Occipital lobe (tissue), 1 donor: ENCODE measurements at regions not wholly inside any gene's neighbourhood (a gene's known extent, or its start where the extent isn't known, plus 50 kb on each side); places are given as distances from the start of the nearest gene placed in this dataset.
A peak's percentile ranks its signal among the peaks of the same experiment; 100 is the strongest.

ENCODE experiments used
- DNase-seq: peaks from one replicate; lab custom pipeline; 2025; lab: John Stamatoyannopoulos, UW

DNA sequence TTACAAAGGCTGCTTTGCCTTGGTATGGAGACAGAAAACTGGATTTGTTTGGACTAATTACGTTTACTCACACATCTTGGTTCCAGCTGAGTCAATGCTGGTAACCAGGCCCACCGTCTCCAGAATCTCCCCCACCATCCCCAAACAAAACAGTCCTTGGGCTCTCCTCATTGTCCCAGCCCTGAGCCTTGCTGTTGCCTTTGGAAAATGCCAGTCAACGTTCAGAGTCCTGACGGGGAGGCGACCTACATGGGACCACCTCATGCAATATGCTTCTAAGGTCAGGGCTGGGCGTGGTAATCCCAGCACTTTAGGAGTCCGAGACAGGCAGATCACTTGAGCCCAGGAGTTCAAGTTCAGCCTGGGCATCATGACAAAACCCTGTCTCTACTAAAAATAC, 85.2 kb upstream of the IQSEC1 start:
- DNase-seq = no peak

DNA sequence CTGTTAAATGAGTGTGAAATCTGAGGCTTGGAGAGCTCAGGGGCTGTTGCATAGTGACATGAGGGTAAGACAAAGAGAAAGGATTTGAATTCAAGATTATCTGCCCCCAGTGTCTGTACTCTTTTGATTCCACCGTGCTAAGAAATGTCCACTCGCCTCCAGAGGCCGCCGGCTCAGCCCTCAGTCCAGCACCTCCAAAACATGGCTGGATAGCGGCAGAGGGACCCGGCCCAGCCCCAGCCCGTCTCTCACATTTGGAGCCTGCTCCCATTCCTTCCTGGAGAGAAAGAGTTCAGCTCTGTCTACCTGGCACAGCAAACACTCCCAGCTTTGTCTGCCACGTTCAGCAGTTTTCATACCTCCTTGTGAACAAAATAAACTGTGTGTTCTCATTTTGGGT, 84.8 kb upstream of the IQSEC1 start:
- DNase-seq = no peak

DNA sequence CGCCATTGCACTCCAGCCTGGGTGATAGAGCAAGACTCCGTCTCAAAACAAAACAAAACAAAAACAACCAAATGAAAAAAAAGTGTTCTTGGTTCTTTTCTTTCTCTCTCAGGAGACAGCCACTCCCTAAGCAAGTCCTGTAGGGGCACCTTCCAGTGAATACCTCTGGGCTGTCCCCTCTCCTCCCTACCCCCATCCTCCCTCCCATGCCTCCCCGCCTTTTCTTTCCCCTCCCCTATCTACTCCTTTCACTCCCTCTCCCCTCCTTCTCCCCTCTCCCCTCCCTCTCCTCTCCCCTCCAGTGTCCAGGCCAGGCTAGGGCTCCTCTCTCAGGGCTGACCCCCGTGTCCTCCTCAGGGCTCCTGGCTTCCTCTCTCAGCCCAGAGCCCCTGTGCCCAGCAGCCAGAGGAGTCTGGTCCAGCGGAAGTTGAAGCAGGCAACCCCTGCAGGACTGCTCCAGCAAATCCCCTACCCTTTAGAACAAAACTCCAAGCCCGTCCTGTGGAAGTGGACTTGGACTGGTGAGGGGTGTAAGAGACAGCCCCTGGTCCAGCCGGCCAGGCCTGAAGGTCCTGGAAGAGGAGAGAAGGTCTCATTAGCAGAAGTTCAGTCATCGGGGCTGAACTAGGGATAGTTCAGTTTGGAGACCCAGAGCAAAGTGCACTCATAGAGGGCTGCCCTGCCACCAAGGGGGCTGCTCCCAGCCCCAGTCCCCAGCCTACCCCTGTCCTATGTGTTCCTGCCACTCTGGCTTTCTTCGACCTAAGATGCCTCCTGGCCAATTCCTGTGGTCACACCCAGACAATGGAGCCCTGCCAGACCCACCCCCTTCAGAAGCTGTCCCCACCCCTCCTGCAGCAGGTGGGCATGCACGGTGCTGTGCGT, 79.8 kb upstream of the IQSEC1 start:
- no peak for DNase-seq

DNA sequence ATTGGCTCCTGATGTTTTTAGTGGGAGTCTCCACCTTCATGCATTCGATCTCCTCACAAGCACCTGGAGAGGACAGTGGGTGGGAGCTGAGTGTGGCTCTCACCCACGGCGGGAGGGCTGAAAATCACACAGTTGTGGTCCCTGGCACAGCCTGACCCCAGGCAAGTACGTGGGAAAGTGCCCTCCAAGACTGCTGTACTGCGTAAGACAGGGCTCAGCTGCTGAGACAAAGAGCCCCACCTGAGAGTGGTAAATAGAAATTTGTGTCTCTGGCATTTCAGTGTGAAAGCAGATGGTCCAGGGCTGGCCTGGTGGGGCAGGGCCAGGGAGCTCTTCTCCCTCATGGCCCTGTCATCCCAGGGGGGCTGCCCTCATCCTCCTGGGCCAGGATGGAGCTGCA, 77.4 kb upstream of the IQSEC1 start:
- no peak for DNase-seq

DNA sequence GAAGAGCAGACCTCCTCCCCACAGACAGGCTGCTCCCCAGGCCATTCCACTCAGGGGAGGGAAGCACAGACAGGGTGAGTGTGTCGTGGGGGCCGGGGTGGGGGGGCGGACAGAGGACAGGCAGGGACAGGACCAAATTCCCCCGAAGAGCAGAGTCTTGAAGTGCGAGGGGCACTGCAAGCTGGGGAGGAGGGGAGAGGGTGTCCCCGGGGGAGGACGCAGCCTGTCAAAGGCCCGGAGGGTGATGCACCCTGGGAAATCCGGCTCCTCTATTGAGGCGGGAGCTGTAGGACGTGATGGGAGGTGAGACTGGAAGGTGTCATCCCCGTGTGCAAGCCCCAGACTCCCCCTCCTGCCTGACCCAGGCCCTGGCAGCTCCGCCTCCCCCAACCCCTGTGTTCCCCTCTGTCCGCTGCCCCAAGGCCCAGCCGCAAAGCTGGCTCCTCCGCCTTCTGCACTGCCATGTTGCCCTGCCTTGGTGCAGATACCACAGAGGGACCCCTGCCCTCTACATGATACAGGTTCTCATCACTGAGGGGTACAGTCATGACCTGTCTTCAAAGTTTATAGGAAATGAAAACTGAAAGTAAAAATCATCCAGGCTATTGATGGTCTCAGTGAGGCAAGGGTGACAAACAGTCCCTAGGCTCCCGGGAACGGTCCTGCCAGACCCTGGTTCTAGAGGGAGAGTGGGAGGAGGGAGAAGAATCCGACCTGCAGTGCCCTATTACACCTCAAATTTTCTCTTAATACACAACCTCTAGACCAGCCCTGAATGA, 76.3 kb upstream of the IQSEC1 start:
- no peak for DNase-seq

DNA sequence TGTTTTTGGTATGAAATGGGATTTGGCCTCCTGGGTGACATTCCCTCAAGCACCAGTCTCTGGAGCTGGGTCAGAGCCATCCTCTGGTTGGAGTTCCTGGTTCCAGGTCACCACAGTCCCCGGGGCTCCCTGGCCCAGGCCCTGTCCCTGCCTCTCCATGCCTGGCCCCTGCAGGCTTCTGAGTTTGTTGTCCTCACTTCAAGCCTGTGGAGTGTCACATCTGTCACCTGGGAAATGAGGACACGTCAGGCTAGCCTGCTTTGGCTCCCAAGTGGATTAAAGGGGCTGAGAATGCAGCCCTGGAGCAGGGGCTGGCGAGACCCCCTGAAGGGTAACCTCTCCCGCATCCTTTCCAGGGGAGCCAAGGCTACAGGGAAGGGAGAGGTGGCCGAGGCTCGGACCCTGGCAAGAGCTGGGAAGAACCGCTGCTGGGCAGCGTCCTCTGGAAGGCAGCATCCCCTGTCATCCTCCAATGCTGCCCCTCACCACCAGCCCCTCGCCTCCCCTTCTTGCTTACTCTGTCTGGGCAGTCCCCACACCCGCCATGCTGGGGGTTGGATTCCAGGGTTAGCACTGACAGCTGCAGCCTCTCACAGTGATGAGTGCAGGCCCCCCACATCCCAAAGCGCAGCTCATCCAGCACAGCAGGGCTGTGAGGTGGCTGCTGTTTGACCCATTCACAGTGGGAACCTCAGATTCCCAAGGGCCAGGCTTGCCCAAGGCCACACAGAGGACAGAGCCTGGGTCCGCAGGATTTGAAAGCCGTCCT, 75.5 kb upstream of the IQSEC1 start:
- no peak for DNase-seq

DNA sequence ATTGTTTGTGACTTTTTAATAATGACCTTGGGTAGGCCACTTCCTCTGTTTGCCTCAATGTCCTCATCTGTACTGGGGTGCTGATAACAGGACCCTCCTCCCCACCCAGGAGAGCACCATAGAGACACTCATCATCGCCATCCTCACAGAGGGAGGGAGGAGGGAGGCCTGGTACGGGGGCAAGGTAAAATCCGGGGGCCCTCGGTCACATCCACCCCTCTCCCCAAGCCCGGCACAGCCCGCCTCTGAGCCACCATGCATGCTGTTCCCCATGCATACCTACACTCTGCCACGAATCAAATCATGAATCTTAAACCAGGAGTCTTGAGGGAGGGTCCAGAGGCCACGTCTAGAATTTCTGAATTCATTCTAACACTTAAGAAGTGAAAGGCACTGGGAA, 74.9 kb upstream of the IQSEC1 start:
- DNase-seq = no peak

DNA sequence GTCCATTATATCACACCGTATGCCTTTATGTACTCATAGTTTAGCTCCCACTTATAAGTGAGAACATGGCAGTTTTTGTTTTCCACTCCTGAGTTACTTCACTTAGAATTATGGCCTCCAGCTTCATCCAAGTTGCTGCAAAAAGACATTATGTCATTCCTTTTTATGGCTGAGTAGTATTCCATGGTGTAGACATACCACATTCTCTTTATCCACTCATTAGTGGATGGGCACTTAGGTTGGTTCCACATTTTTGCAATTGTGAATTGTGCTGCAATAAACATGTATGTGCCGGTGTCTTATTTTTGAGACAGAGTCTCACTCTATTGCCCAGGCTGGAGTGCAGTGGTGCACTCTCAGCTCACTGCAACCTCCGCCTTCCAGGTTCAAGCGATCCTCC, 74.1 kb upstream of the IQSEC1 start:
- DNase-seq = no peak

DNA sequence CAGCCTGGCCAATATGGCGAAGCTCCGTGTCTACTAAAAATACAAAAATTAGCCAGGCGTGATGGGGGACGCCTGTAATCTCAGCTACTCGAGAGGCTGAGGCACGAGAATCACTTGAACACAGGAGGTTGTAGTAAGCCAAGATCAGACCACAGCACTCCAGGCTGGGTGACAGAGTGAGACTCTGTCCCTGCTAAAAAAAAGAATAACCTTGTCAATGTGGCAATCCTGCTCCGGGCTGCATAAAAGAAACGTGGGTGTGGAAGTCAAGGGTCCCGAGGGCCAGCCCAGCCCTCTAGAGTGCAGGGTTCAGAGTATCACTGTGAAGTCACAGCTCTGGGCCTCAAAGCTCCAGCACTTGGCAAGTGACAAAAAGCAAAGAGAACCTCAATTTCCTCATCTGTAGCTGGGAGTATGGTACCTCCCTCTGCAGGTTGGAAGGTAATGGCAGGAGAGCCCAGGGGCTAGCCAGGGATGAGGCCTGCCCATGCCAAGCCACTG, 73.5 kb upstream of the IQSEC1 start:
- no peak for DNase-seq

DNA sequence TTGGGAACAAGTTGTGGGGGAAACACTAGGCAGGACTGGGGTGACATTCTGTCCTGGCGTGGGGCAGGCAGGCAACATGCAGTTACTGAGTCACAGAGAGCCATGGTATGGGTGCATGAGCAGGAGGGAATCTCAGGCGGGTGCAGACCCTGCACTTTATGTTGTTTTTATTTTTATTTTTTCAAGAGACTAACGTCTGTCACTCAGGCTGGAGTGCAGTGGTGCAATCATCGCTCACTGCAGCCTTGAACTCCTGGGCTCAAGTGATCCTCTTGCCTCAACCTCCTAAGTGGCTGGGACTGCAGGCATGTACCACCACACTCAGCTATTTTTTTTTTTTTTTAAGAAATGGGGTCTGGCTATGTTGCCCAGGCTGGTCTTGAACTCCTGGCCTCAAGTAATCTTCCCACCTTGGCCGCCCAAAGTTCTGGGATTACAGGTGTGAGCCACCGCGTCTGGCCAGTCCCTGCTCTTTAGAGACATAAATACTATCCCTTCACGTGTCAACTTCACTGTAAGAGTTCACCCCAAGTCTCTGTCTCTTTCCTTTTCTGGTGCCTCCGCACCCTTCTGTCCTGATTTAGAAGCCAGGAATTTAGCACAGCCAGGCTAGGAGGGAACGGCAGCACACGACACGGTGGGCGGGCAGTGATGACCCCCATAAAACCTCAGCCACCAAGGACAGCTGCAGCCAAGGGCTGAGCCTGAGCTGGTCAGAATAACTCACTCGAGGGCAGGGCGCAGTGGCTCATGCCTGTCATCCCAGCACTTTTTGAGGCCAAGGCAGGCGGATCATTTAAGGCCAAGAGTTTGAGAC, 72.8 kb upstream of the IQSEC1 start:
- no peak for DNase-seq

DNA sequence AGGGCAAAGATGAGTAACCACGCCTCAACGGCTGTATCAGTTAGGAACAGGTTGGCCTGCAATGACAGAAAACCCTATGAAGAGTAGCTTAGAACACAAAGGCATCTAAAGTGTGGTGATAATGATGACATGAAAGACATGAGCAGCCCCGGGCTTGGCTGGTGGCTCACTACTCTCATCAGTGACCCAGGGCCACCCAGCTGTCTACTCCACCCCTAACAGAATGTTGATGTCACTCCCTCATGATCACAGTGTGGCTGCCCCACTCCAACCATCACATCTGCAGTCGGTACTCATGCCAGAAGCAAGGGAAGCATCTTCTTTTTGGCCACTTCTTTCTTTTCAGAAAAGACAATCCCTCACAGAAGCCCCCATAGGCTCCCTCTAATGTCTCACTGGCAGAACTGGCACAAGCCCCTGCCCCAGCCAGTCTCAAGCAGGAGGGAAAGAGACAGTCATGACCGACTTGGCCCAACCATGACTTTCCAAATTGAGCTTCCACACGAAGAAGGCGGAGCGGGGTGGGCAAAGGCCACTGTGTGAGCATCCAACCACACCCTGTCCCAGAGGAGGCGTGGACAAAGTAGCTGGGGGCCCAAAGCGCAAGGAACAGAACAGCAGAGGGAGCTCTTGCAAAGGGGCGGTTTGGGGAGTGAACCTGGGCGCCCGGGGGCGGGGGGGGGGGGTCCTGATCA, 72.0 kb upstream of the IQSEC1 start:
- no peak for DNase-seq

DNA sequence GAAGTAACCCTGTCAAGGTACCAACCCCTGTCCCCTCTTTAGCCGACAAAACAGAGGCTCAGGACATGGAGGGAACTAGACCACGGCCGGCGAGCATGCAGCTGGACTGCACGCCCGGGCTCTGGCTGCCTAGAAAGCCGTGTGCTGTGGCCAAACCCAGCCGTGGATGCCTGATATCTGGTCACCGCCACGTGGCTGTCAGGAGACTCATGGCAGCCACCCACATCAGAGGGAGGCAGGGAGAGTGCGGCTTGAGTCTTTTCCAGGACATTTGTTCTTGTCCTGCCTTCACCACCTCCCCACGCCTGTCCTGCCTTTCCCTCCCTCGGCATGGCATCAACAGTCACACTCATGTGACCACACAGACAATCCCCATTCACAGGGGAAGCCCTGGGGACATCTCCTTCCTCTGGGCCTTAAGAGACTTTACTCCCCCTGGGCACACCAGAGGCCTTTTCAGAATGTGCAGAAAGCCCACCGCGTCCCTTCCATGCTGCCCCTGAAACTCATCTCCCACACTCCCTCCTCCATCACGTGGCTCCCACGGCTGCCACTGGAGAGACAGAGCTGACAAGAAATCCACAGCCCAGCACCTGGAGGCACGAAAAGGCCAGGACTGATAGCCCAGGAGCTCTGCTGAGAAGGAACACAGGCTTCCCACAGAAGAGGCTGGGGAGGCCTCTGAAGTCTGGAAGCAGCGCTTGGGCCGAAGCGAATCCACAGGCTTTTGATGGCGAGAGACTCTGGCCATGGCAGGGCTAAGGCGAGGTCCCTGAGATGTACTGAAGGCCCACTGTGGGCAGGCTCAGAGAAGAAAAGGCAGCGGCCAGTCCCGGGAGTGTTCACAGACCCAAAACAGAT, 71.2 kb upstream of the IQSEC1 start:
- DNase-seq = peak; percentile 56

DNA sequence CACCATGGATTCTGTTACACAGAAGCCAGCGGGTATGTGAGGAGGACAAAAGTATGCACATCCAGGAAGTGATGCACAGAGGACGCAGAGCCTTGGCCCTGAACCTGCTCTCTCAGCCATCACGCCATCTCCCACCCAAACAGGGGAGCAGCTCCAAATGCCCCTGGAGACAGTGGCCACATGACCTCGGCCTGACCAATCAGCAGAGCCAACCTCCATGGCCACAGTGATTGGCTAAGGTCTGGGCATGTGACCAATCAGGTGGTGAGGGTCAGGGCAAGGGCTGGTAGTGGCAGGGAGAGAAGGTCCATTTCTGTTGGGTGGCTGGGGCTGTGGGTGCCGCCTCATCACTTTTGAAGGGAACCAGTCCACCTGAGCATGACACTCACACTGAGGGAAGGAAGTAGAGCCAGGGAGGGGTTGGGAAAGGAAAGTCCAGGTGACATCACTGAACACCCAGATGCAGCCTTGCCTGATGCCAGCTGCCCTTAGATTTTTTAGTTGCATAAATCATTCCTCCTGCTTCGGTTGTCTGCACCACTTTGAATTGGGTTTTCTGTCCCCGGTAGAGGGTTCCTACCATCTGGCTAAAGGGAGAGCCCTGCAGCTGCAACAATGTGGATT, 70.3 kb upstream of the IQSEC1 start:
- DNase-seq = no peak

DNA sequence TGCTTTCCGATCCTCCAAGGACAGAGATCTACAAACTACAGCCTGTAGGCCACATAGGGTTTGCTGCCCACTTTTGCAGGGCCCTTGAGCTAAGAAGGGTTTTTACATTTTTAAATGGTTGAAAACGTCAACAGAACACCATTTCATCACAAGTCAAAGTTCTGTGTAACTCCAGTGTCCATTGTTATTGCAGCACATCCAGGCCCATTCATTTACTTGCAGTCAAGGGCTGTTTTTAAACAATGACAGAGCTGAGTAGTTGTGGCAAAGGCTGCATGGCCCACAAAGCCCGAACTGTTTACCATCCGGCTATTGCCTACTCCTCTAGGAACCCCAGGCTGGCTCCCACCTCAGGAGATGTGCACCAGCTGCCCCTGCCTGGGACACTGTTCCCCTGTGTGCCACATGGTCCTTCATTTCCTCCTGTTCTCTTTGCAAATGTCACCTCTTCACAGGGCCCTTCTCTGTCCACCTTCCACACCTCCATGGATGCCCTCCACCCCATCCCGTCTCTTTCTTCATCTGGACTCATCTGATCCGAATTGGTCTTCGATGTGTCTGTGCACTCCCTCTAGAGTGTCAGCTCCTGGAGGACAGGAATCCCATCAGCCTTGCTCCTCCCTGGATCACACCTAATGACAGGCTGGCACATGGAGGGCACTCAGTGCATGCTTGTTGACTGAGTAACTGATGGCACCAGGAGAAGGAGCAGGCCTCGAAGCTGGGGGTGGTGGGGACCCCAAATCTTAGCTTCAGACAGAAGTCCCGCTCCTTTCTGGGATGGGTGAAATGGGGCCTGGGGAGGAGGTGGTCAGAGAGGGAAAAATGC, 69.5 kb upstream of the IQSEC1 start:
- DNase-seq = no peak

DNA sequence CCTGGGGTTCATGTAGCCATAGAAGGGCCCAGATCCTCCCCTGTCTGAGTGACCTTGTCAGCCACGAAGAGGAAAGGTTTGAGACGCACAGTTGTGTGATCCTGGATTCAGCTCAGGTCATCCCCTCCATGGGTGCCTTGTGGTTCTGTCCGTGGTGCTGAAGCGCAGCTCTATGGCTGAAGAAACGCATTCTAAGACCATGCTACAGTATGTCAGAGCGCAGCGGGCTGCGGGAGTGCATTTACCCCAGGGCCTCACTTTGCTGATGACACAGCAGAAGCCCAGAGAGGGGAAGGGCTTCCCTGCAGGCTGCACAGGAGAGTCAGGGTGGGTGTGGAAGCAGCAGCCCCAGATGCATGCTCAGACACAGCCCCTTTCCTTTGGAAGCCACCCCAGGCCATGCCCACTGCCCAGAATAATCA, 68.8 kb upstream of the IQSEC1 start:
- no peak for DNase-seq

DNA sequence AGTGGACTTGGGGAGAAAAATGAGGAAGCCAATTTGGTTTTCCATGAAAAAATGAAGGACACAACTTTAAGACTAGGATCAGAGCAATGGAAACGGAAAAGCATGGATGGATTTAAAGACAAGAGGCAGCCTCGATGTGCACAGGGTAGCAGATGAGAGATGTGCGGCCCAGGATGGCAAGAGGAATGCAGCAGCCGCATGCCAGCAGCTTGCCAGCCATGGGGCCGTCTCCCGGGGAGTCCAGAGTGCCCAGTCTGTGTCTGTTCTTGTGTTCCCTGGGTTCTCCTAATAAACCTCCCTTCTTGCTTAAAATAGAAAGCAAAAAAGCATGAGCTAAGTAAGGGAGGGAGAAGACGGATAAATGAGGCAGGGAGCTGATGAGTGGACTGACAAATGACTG, 68.0 kb upstream of the IQSEC1 start:
- DNase-seq = no peak

DNA sequence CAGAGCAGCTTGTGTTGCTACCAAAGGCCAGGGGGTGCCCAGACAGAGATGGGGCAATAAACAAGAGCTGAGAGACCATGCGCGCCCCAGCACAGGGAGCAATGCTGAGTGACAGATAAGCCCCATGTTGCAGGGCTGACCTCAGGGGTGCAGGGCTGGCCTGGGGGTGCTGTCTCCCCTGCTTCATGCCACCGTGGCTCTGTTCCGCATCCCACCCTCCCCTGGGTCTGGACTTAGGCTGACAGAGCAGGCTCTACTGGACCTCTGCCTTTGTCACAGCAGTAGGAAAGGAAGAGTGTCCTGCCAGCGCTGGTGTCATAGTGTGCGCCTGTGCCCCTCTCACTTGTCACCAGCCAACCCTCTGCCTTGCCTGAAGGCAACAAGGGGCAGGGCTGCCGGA, 67.4 kb upstream of the IQSEC1 start:
- DNase-seq = no peak

DNA sequence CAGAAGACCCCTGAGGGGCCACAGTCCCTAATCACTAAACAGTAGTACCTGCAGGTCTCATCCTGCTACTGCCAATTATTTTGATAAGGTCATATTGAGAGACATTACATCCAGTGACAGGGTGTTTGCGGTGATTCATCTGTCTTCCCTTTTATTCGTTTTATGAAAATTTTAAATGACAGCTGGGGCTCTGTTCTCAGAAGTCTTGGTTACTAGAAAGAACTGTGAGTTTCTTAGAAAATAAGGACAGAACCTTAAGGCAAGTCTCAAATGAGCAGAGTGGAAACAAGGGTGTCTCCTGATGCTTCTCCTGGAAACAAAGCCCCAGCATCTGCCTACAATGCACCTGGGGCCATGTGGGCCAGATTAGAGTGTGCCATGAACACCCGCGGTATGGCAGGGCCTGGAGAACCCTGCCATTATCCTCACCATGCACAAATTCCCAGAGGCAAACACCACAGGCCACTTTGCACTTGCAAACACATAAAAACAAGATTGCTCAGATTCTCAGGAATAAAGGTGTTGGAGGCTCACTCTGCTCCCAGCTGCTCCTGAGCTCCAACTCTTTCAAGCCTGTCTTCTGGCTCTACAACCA, 66.3 kb upstream of the IQSEC1 start:
- DNase-seq = no peak
